CD4-positive, alpha-beta T cell treated with Interleukin-4 for 1 hour (primary cell): ENCODE measurements at regions not wholly inside any gene's neighbourhood (a gene's known extent, or its start where the extent isn't known, plus 50 kb on each side); places are given as distances from the start of the nearest gene placed in this dataset.
"Not testable (repeated sequence)": the region's sequence is repeated elsewhere in the genome, so short reads cannot be mapped to it uniquely, and the experiment has no call there.

ENCODE experiments used
- DNase-seq, 2 donors: peaks; one replicate each; pipeline ENCODE4 v3.0.0-alpha.2; 2020 to 2022

GRCh38 chr13:91236182-91236581 is 111.3 kb upstream of the MIR17HG start:
- DNase-seq, result no peak

DNA sequence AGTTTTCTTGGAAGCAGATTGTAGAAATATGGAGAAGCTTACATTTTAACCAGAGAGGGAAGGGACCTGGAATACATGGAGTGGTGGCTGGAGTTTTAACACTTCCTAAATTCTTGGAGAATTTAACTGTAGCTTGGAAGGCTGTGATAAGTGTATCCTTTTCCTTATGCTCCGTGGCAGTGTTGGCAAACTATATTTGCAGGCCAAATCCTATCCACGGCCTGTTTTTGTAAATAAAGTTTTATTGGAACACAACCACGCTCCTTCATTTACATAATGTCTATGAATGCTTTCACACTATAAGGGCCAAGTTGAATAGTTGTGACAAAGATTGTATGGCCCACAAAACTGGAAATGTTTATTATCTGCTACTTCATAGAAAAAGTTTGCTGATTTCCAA is 110.6 kb upstream of the MIR17HG start:
- no peak for DNase-seq

DNA sequence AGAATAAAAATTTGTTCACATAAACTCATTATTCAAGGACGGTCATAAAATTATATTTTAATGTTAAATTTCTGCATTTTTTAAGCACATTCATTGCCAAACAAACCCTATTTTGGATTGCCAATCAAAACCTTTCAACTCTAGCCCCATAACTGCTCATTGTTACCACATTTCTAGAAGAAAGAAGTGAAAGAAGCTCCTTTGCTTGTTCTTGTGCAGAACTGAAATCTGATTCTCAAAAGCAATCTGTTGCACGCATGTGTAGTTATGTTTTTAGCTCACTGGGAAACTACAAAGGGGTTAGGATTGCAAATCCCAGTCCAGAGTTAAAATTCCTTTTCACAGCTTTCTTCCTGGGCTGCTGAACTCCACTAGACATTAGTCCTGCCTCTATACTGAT is 109.5 kb upstream of the MIR17HG start:
- DNase-seq, result no peak

GRCh38 chr13:91240341-91240740 is 107.1 kb upstream of the MIR17HG start:
- no peak for DNase-seq

GRCh38 chr13:91241221-91241933 is 106.1 kb upstream of the MIR17HG start:
- no peak for DNase-seq

DNA sequence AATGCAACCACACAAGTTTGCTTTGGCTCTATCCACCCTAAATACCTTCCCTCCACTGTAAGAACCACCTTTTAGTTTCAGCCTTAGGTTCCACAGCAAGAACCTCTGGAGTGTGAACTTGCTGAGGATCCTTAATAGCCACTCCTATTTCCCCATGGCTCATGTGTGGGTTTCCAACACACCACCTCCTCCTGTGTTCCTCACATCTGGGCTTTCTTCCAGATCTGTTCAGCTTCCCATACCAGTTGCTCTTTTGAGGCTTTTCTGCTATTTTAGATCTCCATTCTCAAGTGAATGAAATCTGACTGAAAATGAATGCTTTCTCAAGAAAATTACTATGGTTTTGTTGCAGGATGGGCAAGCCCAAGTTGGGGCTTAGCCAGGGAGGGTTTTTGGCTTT is 104.8 kb upstream of the MIR17HG start:
- no peak for DNase-seq

- no peak for DNase-seq
These were observed 102.2 kb upstream of the MIR17HG start for GRCh38 chr13:91245288-91245687.

- DNase-seq, result no peak
These were observed 99.7 kb upstream of the MIR17HG start for GRCh38 chr13:91247768-91248167.

DNA sequence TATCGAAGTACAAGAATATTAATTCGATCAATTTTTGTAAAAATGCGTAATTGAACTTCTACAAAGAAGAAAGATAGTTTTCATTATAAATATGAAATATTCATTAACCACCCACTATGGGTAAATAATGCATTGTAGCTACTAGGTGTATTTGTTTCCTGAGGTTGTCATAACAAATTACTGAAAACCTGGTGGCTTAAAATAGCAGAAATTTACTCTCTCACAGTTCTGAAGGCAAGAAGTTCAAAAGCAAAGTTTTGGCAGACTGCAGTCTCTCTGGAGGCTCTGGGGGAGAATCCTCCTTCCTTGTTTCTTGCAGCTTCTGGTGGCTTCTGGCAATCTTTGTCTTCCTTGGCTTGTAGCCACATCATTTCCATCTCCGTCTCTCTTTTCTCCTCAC is 99.2 kb upstream of the MIR17HG start:
- no peak for DNase-seq

DNA sequence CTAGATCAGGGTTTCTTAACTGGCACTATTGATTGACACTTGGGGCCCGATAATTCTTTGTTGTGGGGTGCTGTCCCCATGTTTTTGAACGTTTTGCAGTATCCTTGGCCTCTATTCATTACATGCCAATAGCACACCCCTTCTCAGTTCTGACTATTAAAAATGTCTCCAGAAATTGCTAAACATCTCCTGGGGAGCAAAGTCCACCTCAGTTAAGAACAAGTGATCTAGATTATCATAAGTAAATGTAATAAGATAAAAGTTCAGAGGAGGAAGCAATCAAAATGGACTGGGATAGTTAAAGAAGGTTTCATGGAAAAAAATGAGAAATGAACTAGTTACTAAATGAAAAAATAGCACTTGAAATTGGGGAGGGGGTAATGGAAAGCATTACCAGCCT is 98.1 kb upstream of the MIR17HG start:
- DNase-seq, result no peak

GRCh38 chr13:91249861-91250260 is 97.6 kb upstream of the MIR17HG start:
- no peak for DNase-seq

- not testable (repeated sequence) for DNase-seq
These were observed 95.9 kb upstream of the MIR17HG start for GRCh38 chr13:91251573-91251972.

GRCh38 chr13:91264484-91264883 is 83.0 kb upstream of the MIR17HG start:
- DNase-seq, result no peak

DNA sequence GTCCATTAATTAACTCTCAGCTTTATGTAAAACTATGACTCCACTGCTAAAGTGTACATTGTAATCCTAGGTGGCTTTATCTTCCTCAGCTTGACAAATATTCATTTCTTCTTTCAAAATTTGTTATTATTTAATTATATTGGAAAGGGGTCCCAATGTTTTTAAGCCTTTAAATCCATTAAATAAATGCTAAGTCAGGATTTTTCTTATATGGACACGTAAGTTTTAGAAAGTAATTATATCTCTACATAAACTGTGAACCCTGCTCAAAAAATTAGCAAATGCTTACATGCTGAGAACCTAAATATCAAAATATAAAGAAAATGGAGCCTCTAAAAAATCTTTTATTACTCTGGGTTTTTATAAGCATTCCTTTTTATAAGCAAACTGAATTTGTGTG is 78.2 kb upstream of the MIR17HG start:
- no peak for DNase-seq

DNA sequence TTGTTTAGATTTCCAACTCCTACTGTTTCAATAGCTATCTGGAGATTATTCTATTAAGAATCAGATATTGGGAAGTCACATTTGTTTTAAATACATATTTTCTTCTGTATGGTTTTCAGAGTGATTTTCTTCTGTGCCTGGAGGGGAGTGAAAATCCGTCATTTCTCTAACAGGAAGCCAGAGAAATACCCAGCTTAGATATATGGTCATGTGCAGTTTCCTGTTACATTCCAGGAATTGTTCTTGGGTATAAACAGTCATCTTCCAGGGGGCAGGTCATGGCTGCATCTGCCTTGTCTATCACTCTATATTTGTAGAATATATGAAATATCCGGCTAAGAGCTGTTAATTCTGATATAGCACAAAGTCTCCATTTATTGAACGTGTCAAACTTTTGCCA is 77.5 kb upstream of the MIR17HG start:
- DNase-seq, result no peak

DNA sequence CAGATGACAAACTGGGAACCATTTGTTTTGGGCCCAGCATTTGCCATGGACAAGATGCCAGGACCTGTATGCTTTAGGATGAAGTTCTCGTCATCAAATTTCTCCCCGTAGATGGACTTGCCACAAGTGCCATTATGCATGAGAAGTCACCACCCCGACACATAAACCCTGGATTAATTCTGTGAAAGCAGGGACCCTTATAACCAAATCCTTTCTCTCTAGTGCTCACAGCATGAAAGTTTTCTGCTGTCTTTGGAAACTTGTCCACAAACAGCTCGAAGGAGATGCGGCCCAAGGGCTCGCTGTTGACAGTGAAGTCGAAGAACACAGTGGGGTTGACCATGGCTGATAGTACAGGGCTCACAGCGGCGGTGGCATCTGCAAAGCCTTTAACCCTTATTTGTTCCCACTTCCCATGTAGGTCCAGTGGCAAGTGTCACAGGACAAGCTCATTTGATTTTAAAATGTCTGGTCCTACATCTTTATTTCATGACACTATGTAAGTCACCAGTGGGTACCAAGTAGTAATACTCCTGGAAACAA is 75.2 kb upstream of the MIR17HG start:
- DNase-seq, result no peak

DNA sequence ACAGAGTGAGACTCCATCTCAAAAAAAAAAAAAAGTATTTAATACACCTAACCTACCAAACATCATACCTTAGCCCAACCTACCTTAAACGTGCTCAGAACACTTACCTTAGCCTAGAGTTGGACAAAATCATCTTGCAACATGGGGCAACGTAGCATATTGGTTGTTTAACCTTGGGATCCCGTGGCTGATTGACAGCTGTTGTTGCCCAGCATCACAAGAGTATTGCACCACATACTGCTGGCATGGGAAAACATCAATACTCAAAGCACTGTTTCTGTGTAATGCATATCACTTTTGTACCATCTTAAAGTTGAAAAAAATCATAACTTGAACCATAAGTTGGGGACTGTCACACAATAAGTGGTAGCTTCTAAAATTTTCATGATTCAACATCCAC is 73.8 kb upstream of the MIR17HG start:
- no peak for DNase-seq

DNA sequence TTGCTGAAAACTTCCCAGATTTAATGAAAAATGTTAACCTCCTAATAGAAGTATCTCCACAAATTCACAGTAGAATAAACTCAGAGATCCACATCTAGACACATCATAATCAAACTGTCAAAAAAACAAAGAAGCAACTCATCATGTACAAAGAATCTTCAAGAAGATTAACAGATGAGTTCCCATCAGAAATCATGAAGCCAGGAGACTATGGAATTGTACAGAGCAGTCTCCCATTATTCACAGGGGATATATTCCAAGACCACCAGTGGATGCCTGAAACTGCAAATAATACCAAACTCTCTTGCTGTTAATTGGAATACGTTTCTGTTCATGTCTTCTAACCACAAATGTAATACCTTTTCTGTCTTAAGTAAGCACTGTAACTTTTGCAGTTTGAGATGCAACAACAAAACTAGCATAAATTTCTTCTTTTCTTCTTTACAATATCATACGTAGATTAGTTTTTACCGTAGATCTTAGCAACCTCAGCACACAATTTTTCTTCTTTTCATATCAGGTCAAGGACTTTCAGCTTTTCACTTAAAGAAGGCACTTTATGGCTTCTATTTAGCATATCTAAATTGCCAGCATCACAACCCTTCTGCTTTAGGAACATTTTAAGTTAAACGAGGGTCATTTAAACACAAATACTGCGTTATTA is 70.3 kb upstream of the MIR17HG start:
- DNase-seq, result no peak

DNA sequence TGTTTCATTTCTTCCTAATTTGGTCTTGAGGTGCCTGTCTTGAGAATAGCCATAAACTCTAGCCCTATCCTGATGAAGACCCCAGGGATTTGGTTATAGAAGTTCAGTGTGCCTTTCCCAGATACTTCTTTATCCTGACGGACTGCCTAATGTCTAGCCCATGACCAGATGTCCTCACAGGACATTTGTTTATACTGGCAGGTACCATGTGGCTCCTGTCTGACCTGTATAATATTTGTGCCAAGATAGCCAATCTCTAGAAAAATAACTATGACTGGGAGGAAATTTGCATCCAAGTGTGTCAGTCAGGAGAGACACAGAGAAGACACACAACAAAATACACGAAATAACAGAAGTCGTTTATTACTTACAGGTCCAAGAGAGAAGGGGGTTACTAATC is 69.2 kb upstream of the MIR17HG start:
- no peak for DNase-seq

- peak in 1 of 2 donors; percentile 11 for DNase-seq
These were observed 68.6 kb upstream of the MIR17HG start for GRCh38 chr13:91278888-91279287.

DNA sequence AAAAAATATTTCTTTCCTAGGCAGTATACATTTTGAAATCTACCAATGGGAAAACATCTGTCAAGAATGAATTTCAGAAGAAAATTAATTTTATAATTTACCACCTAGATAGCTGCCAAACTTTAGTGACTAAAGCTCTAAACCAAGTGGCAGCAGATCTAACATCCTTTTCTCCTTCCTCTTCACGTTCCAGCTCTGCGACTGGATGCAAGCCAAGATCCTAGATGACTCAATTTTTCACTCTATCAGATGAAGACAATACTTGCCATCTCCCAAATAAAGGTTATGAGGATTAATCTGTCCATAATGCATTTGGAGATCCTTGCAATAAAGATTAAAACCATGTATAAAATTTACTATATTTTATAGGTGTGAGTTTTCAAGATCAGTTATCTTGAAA is 66.7 kb upstream of the MIR17HG start:
- DNase-seq, result no peak

DNA sequence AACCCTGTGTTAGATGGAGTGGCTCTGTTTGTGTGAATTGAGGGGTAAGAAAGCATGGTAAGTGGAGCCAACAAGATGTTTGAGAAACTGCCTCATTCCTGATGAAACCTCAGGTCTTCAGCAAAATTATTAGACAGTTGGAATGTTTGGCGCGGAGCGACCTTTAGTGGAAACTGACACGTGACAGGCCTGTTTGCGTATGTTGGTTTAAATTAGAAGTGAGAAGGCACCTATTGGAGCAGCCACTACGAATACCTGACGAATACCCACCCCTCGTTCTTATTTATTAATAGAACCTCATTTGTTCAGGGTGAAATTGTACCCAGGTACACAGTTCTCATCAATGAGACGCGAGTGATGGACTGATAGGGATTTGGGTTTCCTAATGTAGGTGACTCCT is 63.2 kb upstream of the MIR17HG start:
- no peak for DNase-seq

- no peak for DNase-seq
These were observed 61.2 kb upstream of the MIR17HG start for GRCh38 chr13:91286317-91286716.

DNA sequence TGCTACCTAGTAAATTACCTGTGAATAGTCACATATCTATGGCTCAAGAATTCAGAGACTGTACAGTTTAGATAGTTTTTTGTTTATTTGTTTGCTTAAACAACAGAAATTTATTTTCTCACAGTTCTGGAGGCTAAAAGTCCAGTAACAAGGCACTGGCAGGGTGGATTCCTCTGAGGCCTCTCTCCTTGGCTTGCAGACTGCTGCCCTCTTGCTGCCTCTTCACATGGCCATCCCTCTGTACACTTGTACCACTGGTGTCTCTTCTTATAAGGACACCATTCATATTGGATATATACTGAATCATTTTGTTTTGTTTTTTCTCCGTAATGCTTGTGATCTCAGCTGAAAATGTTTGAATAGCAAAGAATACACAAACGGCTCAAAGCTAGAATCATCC is 56.4 kb upstream of the MIR17HG start:
- no peak for DNase-seq
